ENCODE measurements at regions not wholly inside any gene's neighbourhood (a gene's known extent, or its start where the extent isn't known, plus 50 kb on each side); places are given as distances from the start of the nearest gene placed in this dataset.

DNA sequence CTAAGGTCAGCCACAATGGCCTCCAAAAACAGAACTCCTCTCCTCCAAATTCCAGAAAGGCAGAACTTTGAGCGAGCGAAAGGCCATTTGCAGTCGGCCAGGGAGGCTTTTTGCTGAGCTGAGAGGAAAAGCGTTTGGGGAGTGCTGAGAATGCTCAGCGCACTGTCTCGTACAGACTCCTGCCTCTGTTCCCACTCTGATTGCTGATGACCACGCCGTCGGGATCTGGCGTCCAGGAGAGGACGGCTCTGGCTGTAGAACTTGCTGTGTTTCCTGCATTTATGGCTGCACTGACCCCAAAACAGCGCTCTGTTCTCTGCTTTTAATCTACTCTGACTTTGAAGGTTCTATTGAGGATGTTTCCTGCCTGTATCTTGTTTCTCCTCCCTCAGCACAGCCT is 82.4 kb upstream of the WSCD2 start:
- no peaks in the 10 kb centered on the region for H3K79me2 ChIP-seq (ENCODE audit: insufficient read depth, low read length)
- no peaks in the 10 kb centered on the region for H3K4me1 ChIP-seq (ENCODE audit: control insufficient read depth in 1 of 2, insufficient read depth in 2 of 2, low read length in 2 of 2)
- CTCF ChIA-PET: no interaction called here
- peaks cover 59% of the 10 kb centered on the region for H3K27me3 ChIP-seq (ENCODE audit: insufficient read depth, low read length)
- no peak for ATAC-seq
- H3K9ac ChIP-seq (ENCODE audit: low read length): no peak overlapping the region
- RAD21 ChIA-PET (ENCODE audit: low non-redundant PET in 1 of 2, low total read pairs in 2 of 2, uncharacterized antibody in 2 of 2, unreplicated experiment in 2 of 2): no interaction called here
- POLR2A ChIA-PET: no interaction called here
- intact Hi-C loops (cut with micrococcal nuclease): no loop called here
- no peak overlapping the region for H3K4me2 ChIP-seq (ENCODE audit: low read length)
- TF ChIP-seq POLR2A (IDR thresholded peaks at IDR 0.05; ENCODE audit: borderline replicate concordance, extremely low read depth, insufficient read depth, insufficient read length): no peak
- no peak for TF ChIP-seq CBX3 (IDR thresholded peaks at IDR 0.05; ENCODE audit: low read depth)
- TF ChIP-seq SRF (IDR thresholded peaks at IDR 0.05; ENCODE audit: low read depth): no peak
- no peak for TF ChIP-seq ZNF274 (IDR thresholded peaks at IDR 0.05; ENCODE audit: low read depth, low read length)
- no peak for TF ChIP-seq ELF1 (IDR thresholded peaks at IDR 0.05; ENCODE audit: borderline replicate concordance, low read depth)
- TF ChIP-seq CEBPB (IDR thresholded peaks at IDR 0.05; ENCODE audit: low read depth): no peak
- no peak for TF ChIP-seq YY1 (IDR thresholded peaks at IDR 0.05; ENCODE audit: extremely low read depth, insufficient replicate concordance, low read depth, low read length)
- TF ChIP-seq EZH2 (IDR thresholded peaks at IDR 0.05): no peak
- no peak for TF ChIP-seq EZH2phosphoT487 (IDR thresholded peaks at IDR 0.05; ENCODE audit: borderline replicate concordance)
- TF ChIP-seq RAD21 (IDR thresholded peaks at IDR 0.05; ENCODE audit: low read depth): no peak
- no peak for TF ChIP-seq EGR1 (IDR thresholded peaks at IDR 0.05; ENCODE audit: low read depth)
- TF ChIP-seq, protein P1, sequence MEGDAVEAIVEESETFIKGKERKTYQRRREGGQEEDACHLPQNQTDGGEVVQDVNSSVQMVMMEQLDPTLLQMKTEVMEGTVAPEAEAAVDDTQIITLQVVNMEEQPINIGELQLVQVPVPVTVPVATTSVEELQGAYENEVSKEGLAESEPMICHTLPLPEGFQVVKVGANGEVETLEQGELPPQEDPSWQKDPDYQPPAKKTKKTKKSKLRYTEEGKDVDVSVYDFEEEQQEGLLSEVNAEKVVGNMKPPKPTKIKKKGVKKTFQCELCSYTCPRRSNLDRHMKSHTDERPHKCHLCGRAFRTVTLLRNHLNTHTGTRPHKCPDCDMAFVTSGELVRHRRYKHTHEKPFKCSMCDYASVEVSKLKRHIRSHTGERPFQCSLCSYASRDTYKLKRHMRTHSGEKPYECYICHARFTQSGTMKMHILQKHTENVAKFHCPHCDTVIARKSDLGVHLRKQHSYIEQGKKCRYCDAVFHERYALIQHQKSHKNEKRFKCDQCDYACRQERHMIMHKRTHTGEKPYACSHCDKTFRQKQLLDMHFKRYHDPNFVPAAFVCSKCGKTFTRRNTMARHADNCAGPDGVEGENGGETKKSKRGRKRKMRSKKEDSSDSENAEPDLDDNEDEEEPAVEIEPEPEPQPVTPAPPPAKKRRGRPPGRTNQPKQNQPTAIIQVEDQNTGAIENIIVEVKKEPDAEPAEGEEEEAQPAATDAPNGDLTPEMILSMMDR (IDR thresholded peaks at IDR 0.05 in 2 of 3, conservative IDR thresholded peaks at IDR 0.05 in 1 of 3; ENCODE audit: borderline replicate concordance in 1 of 3, insufficient read depth in 1 of 3, low read depth in 2 of 3, low read length in 2 of 3): no peak
- no peak for TF ChIP-seq POLR2AphosphoS5 (IDR thresholded peaks at IDR 0.05; ENCODE audit: low read depth, low read length)
- no peak for TF ChIP-seq FOSL1 (IDR thresholded peaks at IDR 0.05; ENCODE audit: low read depth)
- TF ChIP-seq, protein P2, sequence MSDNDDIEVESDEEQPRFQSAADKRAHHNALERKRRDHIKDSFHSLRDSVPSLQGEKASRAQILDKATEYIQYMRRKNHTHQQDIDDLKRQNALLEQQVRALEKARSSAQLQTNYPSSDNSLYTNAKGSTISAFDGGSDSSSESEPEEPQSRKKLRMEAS (IDR thresholded peaks at IDR 0.05): no peak
- TF ChIP-seq TCF7L2 (IDR thresholded peaks at IDR 0.05; ENCODE audit: borderline replicate concordance, extremely low read depth, insufficient read depth, insufficient read length): no peak
- no peak overlapping the region for H2AFZ ChIP-seq (ENCODE audit: low read depth, low read length, poor library complexity, severe bottlenecking)
- no peaks in the 10 kb centered on the region for H4K20me1 ChIP-seq (ENCODE audit: insufficient read depth)
- no peaks in the 10 kb centered on the region for H3K9me3 ChIP-seq (ENCODE audit: control insufficient read depth in 1 of 2, insufficient read depth in 1 of 2, low read depth in 1 of 2, low read length in 2 of 2)
- DNase-seq (ENCODE audit: low read depth, low spot score): no peak
- no peaks in the 10 kb centered on the region for H3K36me3 ChIP-seq (ENCODE audit: control insufficient read depth in 1 of 2, insufficient read depth in 2 of 2, low read length in 2 of 2)
- no TSS peak for BruUV-seq (replicated peaks)
- no peaks in the 10 kb centered on the region for H3K9me2 ChIP-seq (ENCODE audit: insufficient read depth)
- H3K4me3 ChIP-seq (replicated peaks in 1 of 2; ENCODE audit: low read depth in 1 of 2, low read length in 2 of 2): no peak overlapping the region
- H3K27ac ChIP-seq (ENCODE audit: low read depth, low read length): no peak overlapping the region

Measured in HCT116 (cell line).